ENCODE measurements at regions not wholly inside any gene's neighbourhood (a gene's known extent, or its start where the extent isn't known, plus 50 kb on each side); places are given as distances from the start of the nearest gene placed in this dataset.

GRCh38 chr4:24214796-24215195 lies 324.9 kb upstream of the PPARGC1A start:
- BruUV-seq (replicated peaks): no TSS peak
- no peaks in the 10 kb centered on the region for H3K27me3 ChIP-seq (replicated peaks; ENCODE audit: control insufficient read depth, insufficient read depth, low read length)
- CTCF ChIA-PET: no interaction called here

DNA sequence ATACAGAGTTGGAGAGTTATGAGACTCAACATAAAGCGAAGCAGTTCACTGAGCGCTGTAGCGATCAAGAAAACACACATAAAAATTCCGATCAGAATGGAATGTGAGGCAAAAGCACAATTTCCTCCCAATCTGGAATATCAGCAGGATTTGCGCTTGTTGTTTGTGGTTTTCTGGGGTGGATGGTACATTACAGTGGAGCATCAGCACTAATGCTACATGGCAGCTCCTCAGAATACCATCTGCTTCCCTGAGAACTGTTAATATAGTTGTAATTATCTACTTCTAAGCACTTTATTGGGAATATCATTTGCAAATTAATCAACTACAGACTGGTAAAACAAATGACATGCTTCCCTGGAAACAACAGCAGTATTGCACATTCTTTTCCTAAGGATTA lies 324.1 kb upstream of the PPARGC1A start:
- no peak overlapping the region for H3K27ac Mint-ChIP-seq (ENCODE audit: unreplicated experiment)
- H3K27me3 ChIP-seq (replicated peaks; ENCODE audit: control insufficient read depth, insufficient read depth, low read length): no peaks in the 10 kb centered on the region
- TF ChIP-seq, protein P1, sequence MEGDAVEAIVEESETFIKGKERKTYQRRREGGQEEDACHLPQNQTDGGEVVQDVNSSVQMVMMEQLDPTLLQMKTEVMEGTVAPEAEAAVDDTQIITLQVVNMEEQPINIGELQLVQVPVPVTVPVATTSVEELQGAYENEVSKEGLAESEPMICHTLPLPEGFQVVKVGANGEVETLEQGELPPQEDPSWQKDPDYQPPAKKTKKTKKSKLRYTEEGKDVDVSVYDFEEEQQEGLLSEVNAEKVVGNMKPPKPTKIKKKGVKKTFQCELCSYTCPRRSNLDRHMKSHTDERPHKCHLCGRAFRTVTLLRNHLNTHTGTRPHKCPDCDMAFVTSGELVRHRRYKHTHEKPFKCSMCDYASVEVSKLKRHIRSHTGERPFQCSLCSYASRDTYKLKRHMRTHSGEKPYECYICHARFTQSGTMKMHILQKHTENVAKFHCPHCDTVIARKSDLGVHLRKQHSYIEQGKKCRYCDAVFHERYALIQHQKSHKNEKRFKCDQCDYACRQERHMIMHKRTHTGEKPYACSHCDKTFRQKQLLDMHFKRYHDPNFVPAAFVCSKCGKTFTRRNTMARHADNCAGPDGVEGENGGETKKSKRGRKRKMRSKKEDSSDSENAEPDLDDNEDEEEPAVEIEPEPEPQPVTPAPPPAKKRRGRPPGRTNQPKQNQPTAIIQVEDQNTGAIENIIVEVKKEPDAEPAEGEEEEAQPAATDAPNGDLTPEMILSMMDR (IDR thresholded peaks at IDR 0.05; ENCODE audit: insufficient read depth in 1 of 2, low read depth in 1 of 2, low read length in 1 of 2, severe bottlenecking in 1 of 2, unreplicated experiment in 1 of 2): no peak
- intact Hi-C loops (cut with micrococcal nuclease; ENCODE audit: unreplicated experiment): no loop called here
- POLR2A ChIA-PET: no interaction called here
- H3K9me3 ChIP-seq: no peaks in the 10 kb centered on the region
- no peaks in the 10 kb centered on the region for H3K4me1 Mint-ChIP-seq (ENCODE audit: low read depth, unreplicated experiment)
- no peak overlapping the region for H3K4me3 ChIP-seq (ENCODE audit: low read depth, low read length)
- no peak for DNase-seq
- no peaks in the 10 kb centered on the region for H3K9me3 Mint-ChIP-seq (ENCODE audit: unreplicated experiment)
- CTCF ChIA-PET: no interaction called here
- H3K36me3 Mint-ChIP-seq (ENCODE audit: insufficient read depth, unreplicated experiment): no peaks in the 10 kb centered on the region
- no peaks in the 10 kb centered on the region for H3K36me3 ChIP-seq (ENCODE audit: control insufficient read depth, insufficient read depth, low read length)
- no peak overlapping the region for H3K4me3 Mint-ChIP-seq (ENCODE audit: unreplicated experiment)
- peaks cover 8% of the 10 kb centered on the region for H3K4me1 ChIP-seq
- BruUV-seq (replicated peaks): no TSS peak
- H3K27me3 Mint-ChIP-seq (ENCODE audit: insufficient read depth, unreplicated experiment): no peaks in the 10 kb centered on the region

More at GRCh38 chr4:24214796-24215195, 324.9 kb upstream of the PPARGC1A start:
- H3K9me3 ChIP-seq: no peaks in the 10 kb centered on the region
- no peak for DNase-seq
- Mint-ChIP-seq H3K4me3 (ENCODE audit: unreplicated experiment) (no peak overlapping the region), H3K27ac (ENCODE audit: unreplicated experiment) (no peak overlapping the region), H3K9me3 (ENCODE audit: unreplicated experiment) (peaks cover 5% of the 10 kb centered on the region), H3K36me3 (ENCODE audit: insufficient read depth, unreplicated experiment) (no peaks in the 10 kb centered on the region), H3K4me1 (ENCODE audit: low read depth, unreplicated experiment) (peaks cover 8% of the 10 kb centered on the region), H3K27me3 (ENCODE audit: insufficient read depth, unreplicated experiment) (no peaks in the 10 kb centered on the region)
- intact Hi-C loops (cut with micrococcal nuclease; ENCODE audit: unreplicated experiment): no loop called here
- H3K4me1 ChIP-seq: peaks cover 16% of the 10 kb centered on the region
- POLR2A ChIA-PET: no interaction called here
- TF ChIP-seq, protein P1 (IDR thresholded peaks at IDR 0.05; ENCODE audit: insufficient read depth in 1 of 2, low read depth in 1 of 2, low read length in 1 of 2, severe bottlenecking in 1 of 2, unreplicated experiment in 1 of 2): no peak
- H3K36me3 ChIP-seq (ENCODE audit: control insufficient read depth, insufficient read depth, low read length): no peaks in the 10 kb centered on the region
- no peak overlapping the region for H3K4me3 ChIP-seq (ENCODE audit: low read depth, low read length)

GRCh38 chr4:24212642-24213041 lies 322.8 kb upstream of the PPARGC1A start:
- no peaks in the 10 kb centered on the region for H3K36me3 ChIP-seq (ENCODE audit: control insufficient read depth, insufficient read depth, low read length)
- Mint-ChIP-seq H3K9me3 (ENCODE audit: unreplicated experiment) (no peaks in the 10 kb centered on the region), H3K36me3 (ENCODE audit: insufficient read depth, unreplicated experiment) (no peaks in the 10 kb centered on the region), H3K4me3 (ENCODE audit: unreplicated experiment) (no peak overlapping the region), H3K27ac (ENCODE audit: unreplicated experiment) (no peak overlapping the region), H3K27me3 (ENCODE audit: insufficient read depth, unreplicated experiment) (no peaks in the 10 kb centered on the region), H3K4me1 (ENCODE audit: low read depth, unreplicated experiment) (no peaks in the 10 kb centered on the region)
- ChIA-PET POLR2A (no interaction called here), CTCF (no interaction called here)
- DNase-seq: no peak
- H3K27me3 ChIP-seq (replicated peaks; ENCODE audit: control insufficient read depth, insufficient read depth, low read length): no peaks in the 10 kb centered on the region
- H3K4me1 ChIP-seq: no peaks in the 10 kb centered on the region
- BruUV-seq (replicated peaks): no TSS peak
- TF ChIP-seq, protein P1 (IDR thresholded peaks at IDR 0.05; ENCODE audit: insufficient read depth in 1 of 2, low read depth in 1 of 2, low read length in 1 of 2, severe bottlenecking in 1 of 2, unreplicated experiment in 1 of 2): no peak
- no peaks in the 10 kb centered on the region for H3K9me3 ChIP-seq
- no peak overlapping the region for H3K4me3 ChIP-seq (ENCODE audit: low read depth, low read length)
- intact Hi-C loops (cut with micrococcal nuclease; ENCODE audit: unreplicated experiment): no loop called here
